ENCODE measurements at regions not wholly inside any gene's neighbourhood (a gene's known extent, or its start where the extent isn't known, plus 50 kb on each side); places are given as distances from the start of the nearest gene placed in this dataset.

DNA sequence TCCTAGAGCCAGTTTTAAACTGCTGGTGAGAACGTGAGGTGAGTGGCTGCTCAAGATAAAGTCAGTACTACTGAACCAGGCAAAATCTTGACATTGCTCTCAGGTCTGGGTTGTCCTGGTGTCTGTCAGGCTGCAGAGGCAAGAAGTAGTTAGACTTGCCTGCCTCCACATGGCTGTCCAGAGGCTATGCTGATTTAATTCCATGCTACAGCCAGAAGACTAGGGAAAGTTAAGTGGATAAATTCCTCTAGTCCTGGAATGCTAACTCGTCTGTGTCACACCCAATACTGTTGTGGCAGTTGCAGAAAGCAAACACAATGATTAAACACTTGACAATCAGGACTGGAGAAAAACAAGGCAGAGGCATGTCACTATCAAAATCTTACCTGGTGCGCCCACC, 118.9 kb downstream of the ACER2 start:
- Histone ChIP-seq H3K4me2 (ENCODE audit: low read depth, low read length, poor library complexity, severe bottlenecking) (no peak overlapping the region), H3K27me3 (ENCODE audit: low read length) (no peaks in the 10 kb centered on the region), H3K27ac (ENCODE audit: low read depth, low read length) (no peak overlapping the region), H3K9me3 (ENCODE audit: insufficient read depth, low read length) (no peaks in the 10 kb centered on the region), H4K20me1 (ENCODE audit: low read depth, low read length) (no peaks in the 10 kb centered on the region), H3F3A (ENCODE audit: insufficient read depth) (no peaks in the 10 kb centered on the region), H3K9ac (ENCODE audit: low read length) (no peak overlapping the region), H3K4me3 (ENCODE audit: insufficient read depth, low read length, poor library complexity, severe bottlenecking) (no peak overlapping the region), H3K79me2 (ENCODE audit: insufficient read depth, low read length) (no peaks in the 10 kb centered on the region), H2AFZ (ENCODE audit: low read depth, low read length, severe bottlenecking) (no peak overlapping the region), H3K9me2 (replicated peaks; ENCODE audit: insufficient read depth, low read length) (no peaks in the 10 kb centered on the region), H3K36me3 (ENCODE audit: low read length) (no peaks in the 10 kb centered on the region)
- TF ChIP-seq, protein P1, sequence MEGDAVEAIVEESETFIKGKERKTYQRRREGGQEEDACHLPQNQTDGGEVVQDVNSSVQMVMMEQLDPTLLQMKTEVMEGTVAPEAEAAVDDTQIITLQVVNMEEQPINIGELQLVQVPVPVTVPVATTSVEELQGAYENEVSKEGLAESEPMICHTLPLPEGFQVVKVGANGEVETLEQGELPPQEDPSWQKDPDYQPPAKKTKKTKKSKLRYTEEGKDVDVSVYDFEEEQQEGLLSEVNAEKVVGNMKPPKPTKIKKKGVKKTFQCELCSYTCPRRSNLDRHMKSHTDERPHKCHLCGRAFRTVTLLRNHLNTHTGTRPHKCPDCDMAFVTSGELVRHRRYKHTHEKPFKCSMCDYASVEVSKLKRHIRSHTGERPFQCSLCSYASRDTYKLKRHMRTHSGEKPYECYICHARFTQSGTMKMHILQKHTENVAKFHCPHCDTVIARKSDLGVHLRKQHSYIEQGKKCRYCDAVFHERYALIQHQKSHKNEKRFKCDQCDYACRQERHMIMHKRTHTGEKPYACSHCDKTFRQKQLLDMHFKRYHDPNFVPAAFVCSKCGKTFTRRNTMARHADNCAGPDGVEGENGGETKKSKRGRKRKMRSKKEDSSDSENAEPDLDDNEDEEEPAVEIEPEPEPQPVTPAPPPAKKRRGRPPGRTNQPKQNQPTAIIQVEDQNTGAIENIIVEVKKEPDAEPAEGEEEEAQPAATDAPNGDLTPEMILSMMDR (IDR thresholded peaks at IDR 0.05; ENCODE audit: insufficient read depth, low read length, poor library complexity, severe bottlenecking), result no peak
- no peak for TF ChIP-seq EZH2phosphoT487 (conservative IDR thresholded peaks at IDR 0.05; ENCODE audit: low read length)

DNA sequence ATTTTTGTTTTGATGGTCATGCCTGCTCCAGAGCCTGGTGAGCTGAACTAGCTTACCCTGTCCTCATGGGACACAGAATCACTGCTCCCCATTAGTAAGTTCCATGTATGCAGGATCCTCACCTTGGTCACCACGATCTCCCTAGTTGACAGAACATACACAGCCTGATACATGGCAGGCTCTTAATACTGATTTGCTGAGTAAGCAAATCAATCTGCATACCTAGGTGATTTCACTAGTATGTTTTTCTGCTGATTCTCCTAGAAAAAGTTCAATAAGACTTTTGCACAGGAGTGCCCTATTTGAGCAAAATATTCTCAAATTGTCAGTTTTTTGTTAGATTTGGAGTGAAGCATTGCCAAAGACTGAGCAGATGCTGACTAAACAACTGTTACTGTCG, 113.7 kb downstream of the ACER2 start:
- Histone ChIP-seq H3K9ac (ENCODE audit: low read length) (no peak overlapping the region), H3K9me3 (ENCODE audit: insufficient read depth, low read length) (no peaks in the 10 kb centered on the region)
- TF ChIP-seq, protein P1 (IDR thresholded peaks at IDR 0.05; ENCODE audit: insufficient read depth, low read length, poor library complexity, severe bottlenecking), result no peak
- no peak for TF ChIP-seq EZH2phosphoT487 (conservative IDR thresholded peaks at IDR 0.05; ENCODE audit: low read length)

DNA sequence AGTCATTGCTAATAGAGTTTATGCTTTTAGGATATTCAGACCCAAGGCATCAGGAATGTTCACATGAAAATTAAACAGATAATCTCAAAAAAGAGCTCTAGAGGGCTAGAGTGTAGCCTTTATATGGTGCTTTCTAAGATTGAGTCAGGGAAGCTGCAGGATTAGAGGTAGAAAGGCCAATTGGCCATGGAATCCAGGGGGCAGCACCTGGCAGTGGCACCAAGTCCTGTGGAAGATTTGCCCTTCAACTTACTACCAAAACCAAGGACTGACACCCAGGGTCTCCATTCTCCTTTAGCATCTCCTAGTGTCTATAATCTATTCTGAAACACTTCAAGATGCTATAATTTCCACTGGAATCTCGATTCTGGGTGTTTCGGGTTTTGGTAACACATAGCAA, 112.4 kb downstream of the ACER2 start:
- Histone ChIP-seq H2AFZ (ENCODE audit: low read depth, low read length, severe bottlenecking) (no peak overlapping the region), H3K9ac (ENCODE audit: low read length) (no peak overlapping the region), H3K27ac (ENCODE audit: low read depth, low read length) (no peak overlapping the region), H3K4me3 (ENCODE audit: insufficient read depth, low read length, poor library complexity, severe bottlenecking) (no peak overlapping the region), H4K20me1 (ENCODE audit: low read depth, low read length) (no peaks in the 10 kb centered on the region), H3F3A (ENCODE audit: insufficient read depth) (no peaks in the 10 kb centered on the region), H3K9me3 (ENCODE audit: insufficient read depth, low read length) (no peaks in the 10 kb centered on the region), H3K4me2 (ENCODE audit: low read depth, low read length, poor library complexity, severe bottlenecking) (no peak overlapping the region), H3K9me2 (replicated peaks; ENCODE audit: insufficient read depth, low read length) (no peaks in the 10 kb centered on the region), H3K36me3 (ENCODE audit: low read length) (no peaks in the 10 kb centered on the region), H3K27me3 (ENCODE audit: low read length) (no peaks in the 10 kb centered on the region), H3K79me2 (ENCODE audit: insufficient read depth, low read length) (no peaks in the 10 kb centered on the region)
- no peak for TF ChIP-seq EZH2phosphoT487 (conservative IDR thresholded peaks at IDR 0.05; ENCODE audit: low read length)
- TF ChIP-seq, protein P1 (IDR thresholded peaks at IDR 0.05; ENCODE audit: insufficient read depth, low read length, poor library complexity, severe bottlenecking), result no peak

More for the DNA sequence above, 113.7 kb downstream of the ACER2 start:
- Histone ChIP-seq H3K36me3 (ENCODE audit: low read length) (no peaks in the 10 kb centered on the region), H3K9me2 (replicated peaks; ENCODE audit: insufficient read depth, low read length) (no peaks in the 10 kb centered on the region), H3F3A (ENCODE audit: insufficient read depth) (no peaks in the 10 kb centered on the region), H3K27me3 (ENCODE audit: low read length) (no peaks in the 10 kb centered on the region), H3K79me2 (ENCODE audit: insufficient read depth, low read length) (no peaks in the 10 kb centered on the region), H3K4me3 (ENCODE audit: insufficient read depth, low read length, poor library complexity, severe bottlenecking) (no peak overlapping the region), H4K20me1 (ENCODE audit: low read depth, low read length) (no peaks in the 10 kb centered on the region), H3K27ac (ENCODE audit: low read depth, low read length) (no peak overlapping the region), H2AFZ (ENCODE audit: low read depth, low read length, severe bottlenecking) (no peak overlapping the region), H3K4me2 (ENCODE audit: low read depth, low read length, poor library complexity, severe bottlenecking) (no peak overlapping the region)

Data from SU-DHL-6 (cell line).